ENCODE measurements at regions not wholly inside any gene's neighbourhood (a gene's known extent, or its start where the extent isn't known, plus 50 kb on each side); places are given as distances from the start of the nearest gene placed in this dataset.

DNA sequence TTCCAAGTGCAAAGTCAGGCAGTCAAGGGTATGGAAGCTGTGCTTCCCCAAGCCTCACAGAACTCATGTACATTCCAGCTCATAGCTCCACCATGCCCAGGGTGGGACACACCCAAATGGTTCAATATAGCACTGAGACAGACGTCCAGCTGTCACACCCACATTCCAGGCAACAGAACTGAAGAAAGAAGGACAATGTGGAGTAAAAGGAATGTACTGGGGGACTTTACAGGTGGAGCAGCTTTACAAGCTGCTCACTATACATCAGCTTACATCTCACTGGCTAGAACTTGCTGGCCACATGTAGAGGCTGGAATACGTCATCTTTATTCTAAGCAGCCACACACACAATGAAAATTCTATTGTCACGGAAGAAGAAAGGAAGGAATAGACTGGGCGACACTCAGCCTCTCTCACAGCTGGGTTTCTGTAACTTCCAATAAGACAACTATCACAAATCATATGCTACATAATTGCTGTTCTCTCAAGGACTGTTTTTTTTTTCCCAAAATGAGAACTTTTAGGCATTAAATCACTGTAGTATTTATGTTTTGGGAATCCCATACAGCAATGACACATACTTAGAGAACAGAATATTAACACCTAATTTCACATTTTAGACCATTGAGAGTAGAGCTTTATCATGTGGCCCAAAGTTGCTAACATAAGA lies 86.1 kb downstream of the KLF12 start:
- Mint-ChIP-seq H3K27me3 (ENCODE audit: unreplicated experiment) (no peaks in the 10 kb centered on the region), H3K4me1 (ENCODE audit: unreplicated experiment) (peaks cover 17% of the 10 kb centered on the region), H3K27ac (ENCODE audit: unreplicated experiment) (no peak overlapping the region), H3K36me3 (ENCODE audit: low read depth, unreplicated experiment) (peaks cover 4% of the 10 kb centered on the region), H3K4me3 (ENCODE audit: unreplicated experiment) (no peak overlapping the region), H3K9me3 (ENCODE audit: unreplicated experiment) (no peaks in the 10 kb centered on the region)
- DNase-seq (ENCODE audit: low spot score) = no peak
- no peak for TF ChIP-seq CTCF (IDR thresholded peaks at IDR 0.05; ENCODE audit: unreplicated experiment)

GRCh38 chr13:74046431-74046830 lies 87.8 kb downstream of the KLF12 start:
- H3K27me3 Mint-ChIP-seq (ENCODE audit: unreplicated experiment) = no peaks in the 10 kb centered on the region
- peaks cover 16% of the 10 kb centered on the region for H3K4me1 Mint-ChIP-seq (ENCODE audit: unreplicated experiment)
- no peak overlapping the region for H3K4me3 Mint-ChIP-seq (ENCODE audit: unreplicated experiment)
- no peak overlapping the region for H3K27ac Mint-ChIP-seq (ENCODE audit: unreplicated experiment)
- TF ChIP-seq CTCF (IDR thresholded peaks at IDR 0.05; ENCODE audit: unreplicated experiment) = no peak
- no peak for DNase-seq (ENCODE audit: low spot score)
- H3K9me3 Mint-ChIP-seq (ENCODE audit: unreplicated experiment) = no peaks in the 10 kb centered on the region
- peaks cover 4% of the 10 kb centered on the region for H3K36me3 Mint-ChIP-seq (ENCODE audit: low read depth, unreplicated experiment)

- H3K4me3 Mint-ChIP-seq (ENCODE audit: unreplicated experiment) = no peak overlapping the region
- peaks cover 4% of the 10 kb centered on the region for H3K36me3 Mint-ChIP-seq (ENCODE audit: low read depth, unreplicated experiment)
- TF ChIP-seq CTCF (IDR thresholded peaks at IDR 0.05; ENCODE audit: unreplicated experiment) = no peak
- DNase-seq (ENCODE audit: low spot score) = no peak
- H3K27ac Mint-ChIP-seq (ENCODE audit: unreplicated experiment) = no peak overlapping the region
- no peaks in the 10 kb centered on the region for H3K27me3 Mint-ChIP-seq (ENCODE audit: unreplicated experiment)
- H3K4me1 Mint-ChIP-seq (ENCODE audit: unreplicated experiment) = peaks cover 7% of the 10 kb centered on the region
- H3K9me3 Mint-ChIP-seq (ENCODE audit: unreplicated experiment) = no peaks in the 10 kb centered on the region
These were observed 88.6 kb downstream of the KLF12 start for GRCh38 chr13:74045583-74045982.

- Mint-ChIP-seq H3K4me1 (ENCODE audit: unreplicated experiment) (peaks cover 5% of the 10 kb centered on the region), H3K27ac (ENCODE audit: unreplicated experiment) (no peak overlapping the region)
- no peak for TF ChIP-seq CTCF (IDR thresholded peaks at IDR 0.05; ENCODE audit: unreplicated experiment)
These were observed 91.0 kb downstream of the KLF12 start for GRCh38 chr13:74043237-74043636.

DNA sequence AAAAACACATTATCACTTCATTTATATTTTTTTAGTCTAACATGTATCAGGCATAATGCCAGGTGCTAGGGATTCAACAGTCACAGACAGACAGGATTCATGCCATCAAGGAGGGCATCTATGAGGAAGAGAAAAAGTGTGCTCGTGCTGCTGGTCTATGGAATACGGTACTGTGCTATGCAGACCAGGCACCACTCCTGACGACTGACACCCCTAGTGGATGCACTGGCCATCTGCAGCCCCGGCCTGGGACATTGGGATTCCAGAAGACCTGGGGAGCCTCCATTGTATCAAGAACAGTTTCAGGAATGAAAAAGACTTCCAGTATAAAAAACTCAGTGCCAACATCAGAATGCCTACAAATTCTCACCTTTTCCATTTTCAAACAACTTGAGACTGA lies 94.0 kb downstream of the KLF12 start:
- no peak overlapping the region for H3K27ac Mint-ChIP-seq (ENCODE audit: unreplicated experiment)
- H3K9me3 Mint-ChIP-seq (ENCODE audit: unreplicated experiment) = no peaks in the 10 kb centered on the region
- H3K4me1 Mint-ChIP-seq (ENCODE audit: unreplicated experiment) = peaks cover 13% of the 10 kb centered on the region
- DNase-seq (ENCODE audit: low spot score) = peak; percentile 76
- H3K36me3 Mint-ChIP-seq (ENCODE audit: low read depth, unreplicated experiment) = peaks cover 4% of the 10 kb centered on the region
- H3K27me3 Mint-ChIP-seq (ENCODE audit: unreplicated experiment) = no peaks in the 10 kb centered on the region
- TF ChIP-seq CTCF (IDR thresholded peaks at IDR 0.05; ENCODE audit: unreplicated experiment) = peak; percentile 49
- H3K4me3 Mint-ChIP-seq (ENCODE audit: unreplicated experiment) = no peak overlapping the region

More at GRCh38 chr13:74043237-74043636, 91.0 kb downstream of the KLF12 start:
- Mint-ChIP-seq H3K9me3 (ENCODE audit: unreplicated experiment) (no peaks in the 10 kb centered on the region), H3K4me3 (ENCODE audit: unreplicated experiment) (no peak overlapping the region), H3K36me3 (ENCODE audit: low read depth, unreplicated experiment) (peaks cover 4% of the 10 kb centered on the region), H3K27me3 (ENCODE audit: unreplicated experiment) (no peaks in the 10 kb centered on the region)
- no peak for DNase-seq (ENCODE audit: low spot score)

All from endothelial cell (in vitro differentiated cells).